HG03521 (cell line): ENCODE measurements at regions not wholly inside any gene's neighbourhood (a gene's known extent, or its start where the extent isn't known, plus 50 kb on each side); places are given as distances from the start of the nearest gene placed in this dataset.
A peak's percentile ranks its signal among the peaks of the same experiment; 100 is the strongest.

ENCODE experiments used
- ATAC-seq: cut with Tn5 transposase; IDR thresholded peaks from one replicate; pipeline ENCODE4 v1.9.1; 2021; ENCODE audit warnings: mild to moderate bottlenecking, moderate library complexity; ENCODE audit not compliant: unreplicated experiment

DNA sequence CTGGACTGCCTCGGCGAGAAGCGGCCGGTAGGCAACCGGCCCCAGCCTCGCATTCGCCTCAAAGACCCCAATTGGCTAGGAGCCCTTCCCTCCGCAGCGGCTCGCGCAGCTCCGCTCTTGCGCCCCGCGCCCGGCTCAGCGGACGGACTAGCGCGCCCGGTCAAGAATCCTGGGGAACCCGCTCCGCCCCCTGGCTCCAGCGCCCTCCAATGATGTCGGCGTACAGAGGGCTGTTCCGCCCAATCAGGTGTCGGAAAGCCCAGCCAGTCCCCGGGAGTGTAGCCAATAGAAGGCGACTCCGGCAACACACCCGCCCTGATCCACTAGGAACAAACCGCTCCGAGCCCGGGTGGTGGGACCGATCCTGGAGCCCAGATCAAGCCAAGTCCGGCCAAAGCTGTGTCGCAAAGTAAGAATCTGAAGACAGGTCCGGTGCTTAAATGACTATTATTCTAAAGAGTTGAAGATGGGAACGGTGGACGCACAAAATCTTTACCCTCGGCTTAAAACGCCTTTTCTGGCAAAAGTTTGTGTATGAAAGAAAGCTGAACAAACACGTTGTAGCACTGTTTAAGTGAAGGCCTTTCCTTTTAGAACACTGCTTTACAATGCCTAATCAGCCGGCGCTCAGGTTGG is 132.2 kb downstream of the OGFRL1 start:
- peak; percentile 89 for ATAC-seq

DNA sequence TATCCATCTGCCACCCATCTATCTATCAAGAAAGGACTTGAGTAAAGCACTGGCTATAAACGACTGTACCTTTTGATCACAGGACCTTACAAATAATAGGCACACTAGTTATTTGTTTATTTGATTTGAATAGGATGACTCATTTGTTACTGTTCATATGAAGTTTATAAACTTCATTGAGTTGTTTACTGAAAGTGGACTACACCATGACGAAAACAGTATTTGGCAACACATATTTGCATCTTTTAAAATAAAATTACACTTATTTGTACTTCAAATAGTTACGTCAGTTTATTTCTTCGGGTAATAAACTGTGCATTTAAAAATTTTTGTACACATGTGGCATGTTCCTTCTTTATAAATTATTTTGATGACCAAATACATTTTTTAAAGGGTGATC is 133.0 kb downstream of the OGFRL1 start:
- ATAC-seq: no peak

DNA sequence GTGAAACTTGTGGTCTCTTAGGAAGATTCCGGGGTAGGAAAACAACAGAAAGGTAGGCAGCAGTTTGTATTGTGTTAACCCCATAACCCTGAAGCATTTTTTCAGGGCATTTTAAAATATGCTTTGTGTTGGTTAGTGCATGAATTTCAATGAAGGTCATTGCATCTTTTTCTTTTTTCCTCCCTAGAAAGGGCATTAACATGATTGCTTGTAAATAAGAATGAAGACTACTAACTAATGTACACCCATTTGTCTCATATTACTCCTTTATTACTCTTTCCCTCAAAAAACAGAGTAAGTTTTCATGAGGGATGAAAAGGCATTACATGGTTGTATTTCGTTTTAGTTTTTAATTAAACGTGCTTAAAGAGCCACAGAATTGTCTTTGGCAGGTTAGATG is 141.4 kb downstream of the OGFRL1 start:
- no peak for ATAC-seq

DNA sequence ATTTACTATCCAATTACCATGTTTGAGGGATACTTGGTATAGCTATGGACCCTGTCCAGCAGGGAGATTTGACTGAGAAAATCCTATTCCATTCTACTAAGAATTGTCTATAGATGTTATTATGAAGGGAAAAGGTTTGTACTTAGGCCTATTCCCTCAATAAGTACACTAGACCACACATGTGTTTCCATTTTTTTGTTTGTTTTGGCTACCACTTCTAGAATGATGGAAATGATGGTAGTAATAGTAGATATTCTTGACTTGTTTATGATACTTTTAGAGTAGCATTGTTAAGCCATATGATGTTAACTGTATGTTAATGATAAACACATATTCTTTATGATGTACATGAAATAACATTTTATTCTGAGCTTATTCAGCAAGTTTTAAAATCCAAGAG is 144.8 kb downstream of the OGFRL1 start:
- ATAC-seq: no peak

DNA sequence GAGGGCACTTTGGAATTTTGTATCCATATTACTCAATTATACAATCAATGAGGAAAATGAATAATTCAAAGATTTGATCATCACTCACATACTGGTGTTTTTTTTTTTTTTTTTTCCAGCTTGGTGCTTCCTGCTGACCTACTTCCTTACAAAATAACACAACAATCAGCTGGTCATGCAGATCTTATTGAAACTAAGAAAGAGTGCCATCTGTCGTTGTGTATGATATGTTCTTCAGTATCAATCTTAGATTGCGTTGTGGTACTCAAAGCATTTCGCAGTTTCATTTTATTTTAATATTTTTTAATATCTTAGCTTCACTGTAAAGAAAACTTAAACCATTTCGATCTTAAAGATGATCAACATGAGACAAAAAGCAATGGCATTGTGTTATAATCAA is 155.6 kb downstream of the OGFRL1 start:
- ATAC-seq: no peak

DNA sequence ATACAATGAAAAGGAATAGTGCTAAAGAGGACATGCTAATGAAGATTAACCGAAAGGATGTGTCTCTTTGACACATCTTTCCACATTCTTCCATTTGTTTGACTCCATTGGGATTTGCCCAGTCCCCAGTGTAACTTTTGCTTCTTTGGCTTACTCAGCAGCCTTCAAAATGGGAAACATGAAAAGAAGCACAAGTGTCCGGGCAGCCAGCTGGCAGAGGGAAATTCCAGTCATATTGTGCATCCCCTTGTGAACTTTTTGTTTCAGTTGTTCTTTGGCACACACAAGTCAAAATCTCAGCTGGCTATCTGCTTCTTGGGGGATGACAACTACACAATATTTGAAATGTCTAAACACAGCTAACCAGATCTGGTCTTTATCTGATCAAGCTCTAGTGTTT is 157.4 kb downstream of the OGFRL1 start:
- ATAC-seq: no peak

DNA sequence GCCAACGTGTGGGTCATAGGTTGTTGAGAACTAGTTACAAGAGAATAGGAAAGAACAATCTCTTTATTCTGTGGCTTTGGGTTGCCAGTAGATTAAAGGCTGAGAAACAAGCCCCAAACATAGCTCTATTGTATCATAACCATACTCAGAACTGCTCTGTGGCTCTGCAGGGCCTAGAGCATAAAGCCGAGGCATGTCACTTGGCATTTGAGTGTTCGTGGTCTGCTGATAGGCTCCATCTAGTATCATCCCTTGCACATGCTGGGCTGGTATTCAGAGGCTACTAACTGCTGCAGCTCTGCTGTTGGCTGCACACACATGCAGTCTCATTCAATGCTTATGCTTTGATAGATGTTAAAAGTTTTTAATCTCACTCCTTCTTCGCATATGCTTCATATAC is 157.9 kb downstream of the OGFRL1 start:
- ATAC-seq: no peak

DNA sequence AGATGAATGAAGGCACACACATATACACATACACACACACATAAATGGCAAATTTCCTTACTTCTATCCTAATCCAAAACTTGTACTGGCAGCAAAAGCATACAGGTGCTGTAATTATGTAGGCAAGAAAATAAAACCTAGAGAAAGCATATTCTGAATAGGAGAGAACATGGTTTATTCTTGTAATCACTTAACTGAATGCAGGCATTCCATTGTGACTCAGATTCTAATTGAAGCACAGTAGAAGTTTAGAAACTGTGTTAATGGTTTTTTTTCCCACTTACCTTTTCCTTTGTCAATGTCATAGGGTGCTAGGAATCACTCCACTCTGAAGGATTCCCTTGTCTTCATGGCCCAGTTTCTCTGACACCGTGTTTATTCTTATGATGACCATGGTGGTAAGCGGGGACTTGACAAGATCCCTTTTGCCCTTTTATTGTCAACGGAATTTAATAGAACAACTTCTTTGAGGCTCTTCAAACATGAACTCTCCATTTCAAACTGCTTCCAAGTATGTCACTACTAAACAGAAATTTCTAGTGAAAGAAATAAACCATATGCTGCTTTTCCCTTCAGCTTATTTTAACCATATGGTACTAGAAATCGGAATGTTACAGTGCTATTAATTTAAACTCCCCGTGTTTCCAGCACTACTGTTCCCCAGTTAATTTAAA is 164.2 kb downstream of the OGFRL1 start:
- no peak for ATAC-seq

DNA sequence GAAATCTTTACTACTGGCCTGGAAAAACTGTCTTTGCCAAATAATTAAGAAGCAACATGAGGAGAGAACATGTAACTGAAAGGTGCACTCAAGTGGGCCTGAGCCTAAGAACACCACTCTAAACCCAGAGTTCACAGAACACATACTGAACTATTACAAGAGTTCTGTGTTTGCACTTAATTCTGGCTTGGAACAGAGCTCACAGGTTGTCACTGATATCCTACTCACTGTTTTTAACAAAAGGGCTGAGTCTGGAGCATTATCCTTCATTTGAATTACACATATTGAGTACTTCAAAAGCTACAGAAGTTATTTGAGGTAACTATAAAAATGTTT is 164.7 kb downstream of the OGFRL1 start:
- ATAC-seq: no peak

DNA sequence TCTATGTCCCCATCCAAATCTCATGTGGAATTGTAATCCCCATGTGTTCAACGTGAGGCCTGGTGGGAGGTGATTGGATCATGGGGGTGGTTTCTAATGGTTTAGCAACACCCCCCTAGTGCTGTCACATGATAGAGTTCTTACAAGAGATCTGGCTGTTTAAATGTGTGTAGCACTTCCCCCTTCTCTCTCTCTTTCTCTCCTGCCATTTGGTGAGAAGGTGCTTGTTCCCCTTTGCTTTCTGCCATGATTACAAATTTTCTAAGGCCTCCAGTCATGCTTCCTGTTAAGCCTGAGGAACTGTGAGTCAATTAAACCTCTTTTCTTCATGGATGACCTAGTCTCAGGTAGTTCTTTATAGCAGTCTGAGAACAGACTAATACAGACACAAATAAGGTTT is 165.4 kb downstream of the OGFRL1 start:
- ATAC-seq: no peak

DNA sequence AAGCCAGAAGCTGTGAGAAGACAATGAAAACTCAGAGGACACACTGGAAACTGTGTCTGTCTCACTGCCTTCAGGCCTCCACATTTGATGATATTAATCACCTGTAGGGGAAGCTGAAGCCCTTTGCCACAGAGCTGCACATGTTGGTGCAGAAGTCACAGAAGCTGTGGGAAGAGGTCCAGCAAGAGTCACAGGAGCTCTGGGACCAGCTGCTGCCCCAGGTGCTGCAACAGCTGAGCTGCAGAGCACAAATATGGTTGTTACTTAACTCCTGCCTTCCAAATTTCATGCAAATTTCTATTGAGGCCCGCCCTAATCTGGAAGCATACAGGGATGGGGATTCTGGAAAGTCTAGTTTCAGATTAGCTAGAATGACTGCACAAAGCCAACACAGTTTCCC is 169.3 kb downstream of the OGFRL1 start:
- no peak for ATAC-seq

DNA sequence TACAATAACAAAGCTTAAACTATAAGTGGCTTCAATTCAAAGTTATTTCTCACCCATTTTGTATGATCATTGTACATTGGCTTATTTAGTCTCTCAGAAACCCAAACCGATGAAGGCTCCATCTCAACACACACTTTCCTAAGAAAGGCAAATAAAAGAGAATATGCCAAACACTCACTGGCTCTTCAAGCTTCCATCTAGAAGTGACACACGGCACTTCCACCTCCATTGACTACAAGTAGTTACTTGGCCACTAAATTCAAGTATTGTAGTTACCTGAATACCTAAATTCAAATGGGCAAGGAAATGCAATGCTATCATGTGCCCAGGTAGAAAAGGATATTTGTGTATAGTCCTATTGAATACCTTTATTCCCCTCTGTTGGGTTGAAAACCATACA is 170.6 kb downstream of the OGFRL1 start:
- ATAC-seq: no peak

DNA sequence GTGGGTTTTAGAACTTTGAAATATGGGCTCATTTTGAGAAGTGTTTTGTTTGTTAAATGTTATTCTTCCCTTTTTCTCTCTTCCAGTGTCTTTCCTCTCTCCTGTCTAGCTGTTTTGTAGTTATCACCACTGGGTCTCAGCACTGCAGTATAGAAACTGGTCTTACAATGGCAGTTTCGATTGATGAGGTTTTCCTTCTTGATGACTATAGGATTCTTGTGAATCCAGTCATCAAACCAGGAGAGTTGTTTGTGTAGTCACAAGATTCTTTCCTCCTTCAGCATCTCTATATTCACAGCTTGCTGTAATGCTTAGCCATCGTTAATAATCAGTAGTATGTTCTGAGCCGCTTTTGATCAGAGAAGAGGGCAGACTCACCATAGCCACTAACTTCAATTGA is 172.3 kb downstream of the OGFRL1 start:
- ATAC-seq: no peak

DNA sequence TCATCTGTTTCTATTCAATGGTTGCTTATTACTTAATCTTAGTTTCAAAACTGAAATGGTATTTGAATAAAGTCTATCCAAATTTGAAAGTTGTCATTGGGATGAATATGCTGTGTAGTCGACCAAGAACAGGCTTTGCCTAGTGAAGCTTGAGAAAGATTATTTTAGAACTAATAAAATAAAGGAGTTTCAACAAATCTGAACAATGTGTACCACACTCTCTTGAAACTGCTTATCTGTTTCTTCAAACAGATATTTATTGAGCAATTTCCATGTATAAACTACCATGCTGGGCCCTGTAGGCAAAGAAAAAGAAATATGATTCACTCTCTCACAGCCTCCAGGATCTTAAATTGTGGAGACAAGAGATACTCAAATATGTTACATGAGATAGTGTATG is 174.4 kb downstream of the OGFRL1 start:
- ATAC-seq: no peak

DNA sequence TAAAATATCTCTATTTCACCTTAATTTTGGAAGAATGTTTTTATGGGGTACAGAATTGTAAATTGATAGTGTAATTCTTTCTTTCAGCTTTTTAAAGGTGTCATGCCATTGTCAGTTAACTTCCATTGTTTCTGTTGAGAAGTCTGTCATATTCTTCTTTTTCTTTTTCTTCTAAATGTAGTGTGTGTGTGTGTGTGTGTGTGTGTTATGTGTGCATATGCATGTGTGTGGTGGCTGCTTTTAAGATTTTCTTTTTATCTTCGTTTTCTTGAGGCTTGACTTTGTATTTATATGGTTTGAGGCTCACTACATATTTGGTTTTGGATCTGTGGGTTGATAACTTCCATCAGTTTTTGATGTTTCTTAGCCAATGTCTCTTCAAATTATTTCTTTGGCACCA is 176.5 kb downstream of the OGFRL1 start:
- no peak for ATAC-seq

DNA sequence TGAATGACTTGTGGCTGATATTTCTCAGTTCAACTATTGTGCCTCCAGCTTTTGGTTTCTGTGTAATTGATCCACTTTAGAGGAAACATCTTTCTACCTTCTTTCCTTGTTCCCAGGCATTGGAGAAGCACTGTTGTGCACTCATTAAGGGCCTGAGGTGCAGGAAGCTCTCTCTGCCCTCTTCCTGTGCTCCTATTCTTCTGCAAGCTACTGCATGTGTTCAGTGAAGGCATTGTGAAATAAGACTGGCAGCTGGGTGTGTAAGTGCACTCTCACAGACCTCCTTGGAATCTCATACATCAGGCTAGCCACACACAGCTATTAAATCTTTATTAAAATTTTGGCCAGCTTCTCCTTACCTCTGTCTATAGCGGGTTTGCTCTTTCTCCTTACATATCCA is 177.8 kb downstream of the OGFRL1 start:
- ATAC-seq: no peak

DNA sequence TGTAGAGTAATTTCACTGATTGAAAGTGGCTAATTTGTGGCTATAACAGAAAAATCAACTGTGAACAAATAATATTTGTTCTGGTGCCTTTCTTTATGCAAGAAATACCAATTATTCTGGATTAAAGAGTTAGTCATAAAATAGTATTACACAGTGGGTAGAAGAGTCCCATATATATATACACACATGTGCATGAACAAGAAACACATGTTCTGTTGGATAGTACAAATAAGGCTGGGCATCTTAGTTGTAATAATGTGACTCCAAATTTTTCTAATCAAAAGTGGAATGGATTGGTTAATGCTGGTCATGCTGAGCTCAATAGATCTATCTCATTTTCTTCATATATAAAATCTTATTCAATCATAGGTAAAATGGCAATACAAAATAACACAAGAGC is 179.4 kb downstream of the OGFRL1 start:
- no peak for ATAC-seq

DNA sequence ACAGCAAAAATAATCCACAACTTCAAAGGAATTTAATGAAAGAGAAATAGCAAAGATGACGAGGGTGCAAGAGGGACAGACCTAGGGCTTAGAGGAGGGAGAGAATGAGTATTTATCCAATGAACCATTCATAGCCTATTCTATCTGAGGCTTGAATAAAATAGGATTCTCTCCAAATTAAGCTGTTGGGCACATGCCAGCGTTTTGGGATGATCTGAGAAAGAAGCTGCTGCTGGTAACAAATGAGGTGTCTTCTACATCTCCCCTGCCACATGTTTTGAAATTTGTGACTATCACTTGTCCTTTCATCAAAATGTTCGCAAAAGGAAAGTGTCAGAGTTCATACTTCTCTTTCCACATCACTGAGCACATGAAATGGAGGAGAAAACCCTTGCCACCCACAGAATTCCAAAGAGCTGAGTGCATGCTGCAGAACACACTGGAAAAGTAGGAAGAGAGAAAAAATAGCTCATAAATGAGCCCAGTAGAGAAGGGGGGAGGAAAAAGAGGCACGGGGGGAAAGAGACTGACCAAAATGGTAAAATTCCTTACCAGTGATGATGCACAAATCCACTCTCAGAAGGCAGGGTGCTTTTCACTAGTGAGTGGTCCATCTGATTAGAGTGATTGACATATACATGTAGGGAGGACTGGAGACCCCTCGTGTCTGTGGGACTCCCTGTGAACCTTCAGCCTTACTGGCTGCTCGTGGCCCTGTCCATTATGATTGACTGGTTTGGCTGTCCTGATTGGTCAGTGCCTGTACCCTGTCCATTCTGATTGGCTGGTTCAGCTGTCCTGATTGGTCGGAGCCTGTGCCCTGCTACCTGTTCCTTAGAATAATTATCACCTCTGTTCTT is 180.5 kb downstream of the OGFRL1 start:
- ATAC-seq: no peak

DNA sequence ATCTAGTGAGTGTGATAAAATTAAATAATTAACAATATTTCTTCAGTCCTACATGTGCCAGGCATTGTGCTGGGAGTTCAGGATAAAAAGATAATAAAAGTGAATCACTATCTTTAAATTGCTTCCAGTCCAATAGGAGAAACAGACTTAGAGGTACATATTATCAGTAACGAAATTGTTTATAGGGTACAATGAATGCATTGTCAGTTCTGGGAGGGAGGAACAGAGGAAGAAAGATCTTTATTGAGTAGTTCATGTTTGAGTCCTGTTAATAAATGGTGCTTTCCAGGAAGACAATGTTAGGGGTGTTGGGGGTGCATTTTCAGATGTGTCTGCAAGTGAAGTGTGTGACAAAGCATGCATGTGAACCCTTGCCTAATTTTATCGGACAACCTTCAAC is 183.1 kb downstream of the OGFRL1 start:
- ATAC-seq: no peak

DNA sequence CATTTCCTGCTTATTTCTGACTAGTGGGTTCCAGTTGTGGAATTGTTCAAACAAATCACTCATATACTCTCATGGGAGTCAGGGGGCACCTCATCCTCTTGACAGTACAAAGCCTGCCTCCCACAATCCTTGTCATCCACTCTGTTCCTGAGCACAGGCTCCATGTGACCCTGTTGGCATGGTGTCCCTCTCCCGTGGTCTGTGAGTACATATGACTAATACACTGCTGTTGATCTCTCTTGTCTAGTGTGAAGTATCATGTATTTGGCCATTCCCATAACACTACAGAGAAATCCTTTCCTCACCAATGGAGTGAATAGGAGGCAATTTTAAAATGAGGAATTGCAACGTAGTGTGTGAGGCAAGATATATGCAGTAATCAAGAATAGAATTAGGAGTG is 185.3 kb downstream of the OGFRL1 start:
- ATAC-seq: no peak

DNA sequence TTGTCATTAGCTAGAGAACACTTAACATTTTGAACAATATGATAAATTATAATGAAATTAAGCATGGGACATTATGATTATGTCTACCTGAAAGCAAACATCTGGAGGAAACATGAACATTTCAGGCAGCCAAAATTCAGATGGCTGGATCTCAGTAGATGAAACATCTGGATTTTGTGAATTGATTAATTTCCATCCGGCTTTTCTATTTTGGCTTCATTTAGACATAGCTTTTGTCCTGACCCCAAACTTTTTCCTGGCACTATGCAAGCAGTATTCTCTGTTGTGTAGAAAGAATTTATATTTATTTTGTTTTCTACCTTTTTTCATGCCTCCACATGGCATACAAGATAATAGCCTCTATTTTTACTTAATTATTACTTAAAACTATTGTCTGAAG is 186.3 kb downstream of the OGFRL1 start:
- ATAC-seq: no peak

DNA sequence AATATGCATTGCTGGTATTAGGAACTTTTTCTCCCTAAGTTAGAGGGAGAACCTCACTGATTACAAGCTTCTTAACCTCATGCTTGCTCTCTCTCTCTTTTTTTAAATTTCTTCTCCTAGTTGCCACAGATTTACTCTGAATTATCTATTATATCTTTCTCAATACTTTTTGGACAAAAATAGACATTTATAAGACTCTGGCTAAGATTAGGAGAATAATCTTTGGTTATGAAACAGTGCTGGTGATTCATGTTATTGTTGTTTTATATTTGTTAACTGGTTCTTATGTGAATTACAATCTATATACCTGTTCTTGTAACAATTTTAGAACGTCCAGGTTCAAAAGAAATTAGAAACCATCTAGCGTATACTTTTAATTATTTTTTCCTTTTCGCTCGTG is 187.8 kb downstream of the OGFRL1 start:
- ATAC-seq: no peak
